Stomach smooth muscle (tissue), 2 donors: ENCODE measurements at regions not wholly inside any gene's neighbourhood (a gene's known extent, or its start where the extent isn't known, plus 50 kb on each side); places are given as distances from the start of the nearest gene placed in this dataset.

Experiments used
- H3K27ac ChIP-seq: one replicate; pipeline ENCODE4 v1.7.0; 2013; ENCODE audit warnings: mild to moderate bottlenecking, low read length, inconsistent platforms
- H3K27me3 ChIP-seq, 2 donors: one replicate each; pipeline ENCODE4 v1.7.0; 2013; ENCODE audit warnings: low read length in 2 of 2; ENCODE audit not compliant: insufficient read depth in 2 of 2, control insufficient read depth in 1 of 2
- H3K36me3 ChIP-seq, 2 donors: one replicate each; pipeline ENCODE4 v1.7.0; 2013; ENCODE audit warnings: low read length in 2 of 2; ENCODE audit not compliant: control insufficient read depth in 2 of 2, insufficient read depth in 2 of 2
- H3K4me1 ChIP-seq: one replicate; pipeline ENCODE4 v1.7.0; 2013; ENCODE audit warnings: low read length; ENCODE audit not compliant: control insufficient read depth, insufficient read depth
- H3K4me3 ChIP-seq, 2 donors: one replicate each; pipeline ENCODE4 v1.7.0; 2013; ENCODE audit warnings: low read length in 2 of 2
- H3K9ac ChIP-seq, 2 donors: one replicate each; pipeline ENCODE4 v1.7.0; 2013; ENCODE audit warnings: low read length in 2 of 2, mild to moderate bottlenecking in 1 of 2
- H3K9me3 ChIP-seq, 2 donors: one replicate each; pipeline ENCODE4 v1.7.0; 2013; ENCODE audit warnings: low read length in 2 of 2; ENCODE audit not compliant: control insufficient read depth in 2 of 2
- donor health status: healthy.
- donor health status: Pancreatic carcinoma.

DNA sequence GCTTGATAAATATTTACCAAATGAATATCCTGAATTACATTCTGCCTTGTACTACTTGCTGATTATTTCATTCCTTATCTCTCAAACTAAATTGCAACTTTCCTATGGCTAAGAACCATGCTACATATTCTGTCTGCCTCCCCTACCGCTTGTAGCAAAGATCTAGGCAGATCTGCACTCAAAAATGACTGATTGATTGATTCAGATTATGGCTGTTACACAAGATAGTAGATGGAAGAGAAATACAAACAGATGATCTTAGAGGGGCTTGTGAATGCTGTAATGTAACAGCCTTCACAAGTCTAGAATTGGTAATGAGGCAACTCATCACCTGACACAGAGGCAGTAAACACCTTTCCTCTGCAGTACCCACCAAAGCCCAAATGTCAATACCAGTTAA is 446.1 kb downstream of the PRELID2 start:
- Histone ChIP-seq H3K36me3 (no peaks in the 10 kb centered on the region), H3K4me1 (no peaks in the 10 kb centered on the region), H3K9me3 (no peaks in the 10 kb centered on the region), H3K27me3 (no peaks in the 10 kb centered on the region), H3K4me3 (no peak overlapping the region), H3K9ac (no peak overlapping the region), H3K27ac (no peak overlapping the region)

DNA sequence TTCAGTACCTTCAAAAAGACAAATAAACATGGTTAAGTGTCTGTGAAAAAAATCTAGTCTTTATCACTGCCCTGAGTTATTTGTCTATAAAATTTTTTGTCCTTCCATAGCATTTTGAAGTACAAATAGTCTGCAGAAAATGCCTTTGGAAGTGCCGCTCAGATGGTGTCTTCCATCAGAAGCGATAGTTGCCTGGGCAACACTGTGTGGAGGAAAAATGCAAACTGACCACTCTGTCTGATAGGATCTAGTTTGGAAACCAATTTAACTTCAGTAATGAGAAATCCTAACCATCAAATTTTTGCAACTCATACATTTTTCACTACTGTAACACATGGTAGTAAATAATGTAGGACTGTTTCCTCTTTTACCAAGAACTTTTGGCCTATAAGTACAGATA is 449.9 kb downstream of the PRELID2 start:
- Histone ChIP-seq H3K4me1 (no peaks in the 10 kb centered on the region), H3K27ac (no peak overlapping the region), H3K9ac (no peak overlapping the region), H3K27me3 (no peaks in the 10 kb centered on the region), H3K4me3 (no peak overlapping the region), H3K36me3 (no peaks in the 10 kb centered on the region), H3K9me3 (peaks cover 0 to 5% of the 10 kb centered on the region in 2 donors)

DNA sequence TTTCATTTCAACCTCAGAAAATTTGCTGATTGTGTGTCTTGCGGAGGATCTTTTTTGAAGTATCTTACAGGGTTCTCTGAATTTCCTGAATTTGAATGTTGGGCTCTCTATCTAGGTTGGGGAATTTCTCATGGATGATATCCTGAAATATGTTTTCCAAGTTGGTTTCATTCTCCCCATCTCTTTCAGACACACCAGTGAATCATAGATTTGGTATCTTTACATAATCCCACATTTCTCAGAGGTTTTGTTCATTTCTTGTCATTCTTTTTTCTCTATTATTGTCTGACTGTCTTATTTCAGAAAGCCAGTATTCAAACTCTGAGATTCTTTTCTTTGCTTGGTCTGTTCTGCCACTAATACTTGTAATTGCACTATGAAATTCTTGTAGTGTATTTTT is 456.9 kb downstream of the PRELID2 start:
- Histone ChIP-seq H3K4me3 (no peak overlapping the region), H3K27ac (no peak overlapping the region), H3K36me3 (no peaks in the 10 kb centered on the region), H3K9me3 (peaks cover 2 to 16% of the 10 kb centered on the region in 2 donors), H3K4me1 (no peaks in the 10 kb centered on the region), H3K27me3 (no peaks in the 10 kb centered on the region), H3K9ac (no peak overlapping the region)

DNA sequence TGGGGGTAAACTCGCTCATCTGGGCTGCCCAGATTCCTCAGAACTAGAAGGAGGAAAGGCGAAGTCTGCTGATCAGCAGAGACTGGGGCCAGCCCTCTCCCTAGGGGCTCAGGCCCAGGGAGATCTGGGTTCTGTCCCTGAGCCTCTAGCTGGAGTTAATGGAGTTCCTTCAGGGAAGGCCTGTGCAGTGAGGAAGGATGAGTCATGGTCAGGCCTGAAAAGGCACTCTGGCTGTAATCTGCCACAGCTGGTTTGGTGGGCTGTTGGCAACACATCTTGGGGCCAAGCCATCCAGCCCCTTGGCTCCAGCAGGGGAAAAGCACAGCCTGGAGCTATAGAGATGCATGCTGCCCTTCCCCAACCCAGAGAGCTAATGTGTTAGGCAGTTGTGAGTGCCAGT is 459.6 kb downstream of the PRELID2 start:
- H3K36me3 ChIP-seq: no peaks in the 10 kb centered on the region
- no peaks in the 10 kb centered on the region for H3K27me3 ChIP-seq
- no peaks in the 10 kb centered on the region for H3K4me1 ChIP-seq
- no peak overlapping the region for H3K4me3 ChIP-seq
- H3K27ac ChIP-seq: no peak overlapping the region
- peaks cover 2 to 10% of the 10 kb centered on the region in 2 donors for H3K9me3 ChIP-seq
- H3K9ac ChIP-seq: no peak overlapping the region

DNA sequence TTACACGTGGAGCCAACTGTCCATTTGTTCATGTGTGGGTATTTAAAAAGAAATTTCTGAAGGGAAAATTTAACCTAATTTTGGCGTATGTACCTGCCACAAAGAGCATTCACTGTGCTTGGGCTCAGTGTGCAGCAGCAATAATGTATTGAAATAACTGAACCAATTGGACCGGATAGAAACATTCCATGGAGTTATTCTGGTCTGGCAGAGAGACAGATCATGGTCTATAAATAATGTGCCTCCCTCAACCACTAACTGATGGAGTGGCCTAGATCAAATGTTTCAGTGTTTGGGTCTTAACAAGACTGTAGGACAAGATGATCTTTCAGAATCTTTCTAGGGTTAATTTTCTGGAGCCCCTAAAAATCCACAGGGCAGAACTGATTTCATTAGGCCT is 469.7 kb downstream of the PRELID2 start:
- Histone ChIP-seq H3K27ac (no peak overlapping the region), H3K9ac (no peak overlapping the region), H3K9me3 (no peaks in the 10 kb centered on the region), H3K36me3 (no peaks in the 10 kb centered on the region), H3K4me3 (no peak overlapping the region), H3K27me3 (no peaks in the 10 kb centered on the region), H3K4me1 (no peaks in the 10 kb centered on the region)

DNA sequence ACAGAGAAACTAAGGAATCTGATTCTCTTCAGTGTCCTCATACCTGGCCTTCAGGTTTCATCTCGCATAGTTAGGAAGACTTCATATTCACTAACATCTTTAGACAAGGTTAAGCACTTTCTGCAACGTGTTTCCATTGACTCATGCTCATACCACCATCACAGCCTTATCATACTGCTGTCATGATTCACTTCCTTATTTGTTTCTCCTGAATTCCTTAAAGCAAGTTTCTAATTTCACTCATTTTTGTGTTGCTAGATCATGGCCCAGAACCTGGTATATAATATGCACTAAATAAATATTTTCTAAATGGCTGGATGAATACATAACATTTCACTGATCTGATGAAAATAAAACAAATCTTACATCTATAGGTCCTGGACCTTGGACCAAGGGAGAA is 472.9 kb downstream of the PRELID2 start:
- H3K9me3 ChIP-seq: peaks cover 0 to 3% of the 10 kb centered on the region in 2 donors
- H3K9ac ChIP-seq: no peak overlapping the region
- H3K27me3 ChIP-seq: no peaks in the 10 kb centered on the region
- no peaks in the 10 kb centered on the region for H3K4me1 ChIP-seq
- no peaks in the 10 kb centered on the region for H3K36me3 ChIP-seq
- H3K27ac ChIP-seq: no peak overlapping the region
- no peak overlapping the region for H3K4me3 ChIP-seq

DNA sequence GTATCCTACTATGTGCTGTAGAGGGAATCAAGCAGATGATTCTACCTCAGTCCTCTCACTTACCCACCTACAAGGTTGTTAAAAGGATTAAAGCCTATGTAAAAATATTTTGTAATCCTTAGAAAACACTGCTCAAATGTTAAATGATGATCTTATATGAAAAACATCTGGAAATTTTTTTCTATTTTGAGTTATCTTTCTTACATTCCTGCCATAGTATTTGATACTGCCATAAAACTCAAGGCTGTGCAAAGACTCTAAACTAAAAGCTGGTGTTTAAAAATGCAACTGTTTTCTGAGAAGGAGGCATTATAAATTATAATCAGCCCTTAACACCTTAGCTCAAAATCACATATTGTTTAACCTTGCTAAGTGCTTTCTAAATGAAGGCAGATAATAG is 474.2 kb downstream of the PRELID2 start:
- H3K4me1 ChIP-seq: no peaks in the 10 kb centered on the region
- H3K9me3 ChIP-seq: peaks cover 0 to 3% of the 10 kb centered on the region in 2 donors
- no peak overlapping the region for H3K9ac ChIP-seq
- H3K36me3 ChIP-seq: no peaks in the 10 kb centered on the region
- H3K27me3 ChIP-seq: no peaks in the 10 kb centered on the region
- no peak overlapping the region for H3K4me3 ChIP-seq
- H3K27ac ChIP-seq: no peak overlapping the region

DNA sequence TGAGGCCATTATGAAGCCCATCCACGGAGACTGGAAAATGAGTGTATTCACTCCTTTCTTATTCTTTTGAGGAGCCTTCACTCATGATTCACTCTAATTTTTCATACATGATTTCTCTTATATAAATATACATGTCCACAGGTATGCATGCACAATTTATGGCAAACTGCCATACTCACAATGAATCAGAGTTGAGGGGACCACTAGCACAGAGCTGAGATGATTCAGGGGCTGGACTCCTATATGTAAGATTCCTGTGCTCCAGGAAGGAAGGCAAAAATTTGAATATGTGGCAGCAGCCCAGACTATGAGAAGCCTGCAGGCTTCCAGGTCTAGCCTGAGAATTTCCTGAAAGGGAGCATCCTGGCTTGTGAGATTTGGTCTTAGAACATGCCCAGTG is 484.6 kb downstream of the PRELID2 start:
- H3K4me3 ChIP-seq: no peak overlapping the region
- no peaks in the 10 kb centered on the region for H3K9me3 ChIP-seq
- H3K36me3 ChIP-seq: no peaks in the 10 kb centered on the region
- no peak overlapping the region for H3K9ac ChIP-seq
- no peaks in the 10 kb centered on the region for H3K27me3 ChIP-seq
- H3K4me1 ChIP-seq: no peaks in the 10 kb centered on the region
- H3K27ac ChIP-seq: no peak overlapping the region

DNA sequence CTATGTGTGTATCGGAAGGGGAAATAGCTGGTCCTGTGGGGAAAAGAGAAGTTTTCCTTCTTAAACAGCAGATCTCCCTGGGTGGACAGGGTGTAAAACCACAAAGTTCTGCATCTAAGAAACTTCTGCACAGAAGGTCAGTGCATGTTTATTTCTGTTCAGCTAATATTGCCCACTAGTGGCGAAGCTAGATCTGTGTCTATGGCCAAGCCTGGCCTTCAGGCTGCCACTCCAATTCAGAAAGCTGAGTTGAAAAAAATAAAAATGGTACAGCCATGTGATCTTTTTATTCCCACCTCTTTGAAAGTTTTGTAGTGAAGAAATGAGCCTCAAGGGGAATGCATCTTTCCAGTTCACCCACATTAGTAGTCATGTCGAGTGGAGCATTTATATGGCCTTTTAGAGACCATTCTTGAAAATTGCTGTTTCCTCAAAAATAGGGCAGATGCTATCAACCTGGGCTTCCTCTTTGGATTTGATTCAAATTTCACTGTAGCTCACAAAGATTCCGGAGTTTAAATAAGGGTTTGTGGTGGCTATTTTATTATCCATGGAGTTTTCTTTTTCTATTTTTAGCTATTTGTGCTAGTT is 488.0 kb downstream of the PRELID2 start:
- no peak overlapping the region for H3K4me3 ChIP-seq
- H3K4me1 ChIP-seq: no peaks in the 10 kb centered on the region
- H3K9ac ChIP-seq: no peak overlapping the region
- no peaks in the 10 kb centered on the region for H3K9me3 ChIP-seq
- H3K36me3 ChIP-seq: no peaks in the 10 kb centered on the region
- no peak overlapping the region for H3K27ac ChIP-seq
- H3K27me3 ChIP-seq: no peaks in the 10 kb centered on the region

DNA sequence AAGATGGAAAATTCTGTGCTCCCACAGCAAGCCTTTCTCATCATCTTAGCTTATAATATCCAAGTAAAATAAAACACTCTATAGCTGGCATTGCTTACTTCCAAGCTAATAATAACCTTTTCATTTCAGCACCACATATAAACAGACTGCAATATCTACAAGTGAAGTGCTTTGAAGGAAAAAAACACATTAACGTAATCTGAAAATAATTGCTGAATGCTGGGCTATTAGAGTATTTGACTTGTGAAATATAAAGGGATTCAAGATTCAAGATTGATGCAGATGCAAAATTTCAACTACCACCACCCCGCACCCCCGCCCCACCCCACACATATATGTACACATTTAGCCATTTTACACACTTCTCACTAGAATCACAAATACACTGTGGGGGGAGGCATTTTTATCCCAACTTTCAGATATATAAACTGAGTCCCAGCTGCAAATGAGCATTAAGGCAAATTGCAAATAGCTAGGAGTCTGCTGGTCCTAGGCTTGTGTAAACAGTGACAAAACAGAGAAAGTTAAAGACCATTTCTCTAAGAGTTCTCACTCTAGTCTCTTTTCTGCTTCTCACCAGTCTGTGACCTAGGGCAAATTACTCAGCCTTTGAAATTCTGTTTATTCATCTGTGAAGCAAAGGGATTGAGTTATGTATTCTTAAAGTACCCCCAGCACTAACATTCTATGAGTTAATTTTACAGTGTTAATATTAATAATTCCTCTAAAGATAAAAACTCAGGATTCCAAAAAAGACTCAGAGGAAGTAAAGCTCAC is 489.4 kb downstream of the PRELID2 start:
- H3K9me3 ChIP-seq: peaks cover 0 to 2% of the 10 kb centered on the region in 2 donors
- H3K27ac ChIP-seq: no peak overlapping the region
- no peaks in the 10 kb centered on the region for H3K36me3 ChIP-seq
- no peaks in the 10 kb centered on the region for H3K27me3 ChIP-seq
- no peaks in the 10 kb centered on the region for H3K4me1 ChIP-seq
- H3K4me3 ChIP-seq: no peak overlapping the region
- no peak overlapping the region for H3K9ac ChIP-seq

DNA sequence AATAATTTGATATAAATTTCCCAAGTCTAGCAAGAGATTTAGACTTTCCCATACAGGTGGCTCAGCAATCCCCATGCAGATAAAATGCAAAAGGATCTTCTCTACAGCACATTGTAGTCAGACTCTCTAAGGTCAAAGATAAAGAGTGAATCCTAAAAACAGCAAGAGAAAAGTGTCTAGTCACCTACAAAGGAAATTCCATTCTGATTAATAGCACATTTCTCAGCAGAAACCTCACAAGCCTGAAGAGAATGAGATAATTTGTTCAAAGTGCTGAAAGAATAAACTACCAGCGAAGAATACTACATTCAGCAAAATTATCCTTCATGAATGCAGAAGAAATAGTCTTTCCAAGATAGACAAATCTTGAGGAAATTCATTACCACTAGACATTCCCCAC is 493.3 kb downstream of the PRELID2 start:
- Histone ChIP-seq H3K27ac (no peak overlapping the region), H3K4me1 (no peaks in the 10 kb centered on the region), H3K4me3 (no peak overlapping the region), H3K9me3 (peaks cover 0 to 4% of the 10 kb centered on the region in 2 donors), H3K9ac (no peak overlapping the region), H3K36me3 (no peaks in the 10 kb centered on the region), H3K27me3 (no peaks in the 10 kb centered on the region)
